ENCODE measurements at regions not wholly inside any gene's neighbourhood (a gene's known extent, or its start where the extent isn't known, plus 50 kb on each side); places are given as distances from the start of the nearest gene placed in this dataset.

GRCh38 chr6:159329081-159329480 is 159.9 kb downstream of the FNDC1 start:
- TF ChIP-seq EZH2 (IDR thresholded peaks at IDR 0.05; ENCODE audit: borderline replicate concordance, insufficient read depth, low read depth, low read length, poor library complexity, severe bottlenecking) (no peak), CTCF (IDR thresholded peaks at IDR 0.05) (no peak)

Measured in B cell (primary cell).